Activated CD8-positive, alpha-beta T cell treated with anti-CD3 and anti-CD28 coated beads for 36 hours (primary cell): ENCODE measurements at regions not wholly inside any gene's neighbourhood (a gene's known extent, or its start where the extent isn't known, plus 50 kb on each side); places are given as distances from the start of the nearest gene placed in this dataset.

Experiments used
- ATAC-seq: fragments of 200-7000 bp; cut with Tn5 transposase; one replicate; pipeline ENCODE4 v1.10.0; 2021; ENCODE audit warnings: mild to moderate bottlenecking, moderate library complexity
- CTCF ChIA-PET: fragments of 350-600 bp; sonication (Branson Sonifier 250); formaldehyde crosslinking; loops from one replicate; lab custom pipeline; 2021; ENCODE audit warnings: antibody characterized with exemption; lab: Charles Lee
- POLR2A ChIA-PET: fragments of 350-600 bp; sonication (Branson Sonifier 250); formaldehyde crosslinking; loops from one replicate; lab custom pipeline; 2021; ENCODE audit warnings: antibody characterized with exemption; lab: Charles Lee
- DNase-seq: peaks from one replicate; pipeline ENCODE4 v3.0.0-alpha.2; 2020
- H3K27ac Mint-ChIP-seq: one replicate; pipeline ENCODE4 v1.8.0; 2021; ENCODE audit warnings: mild to moderate bottlenecking, mixed read lengths
- H3K27me3 Mint-ChIP-seq: one replicate; pipeline ENCODE4 v1.8.0; 2021; ENCODE audit warnings: mixed read lengths
- H3K36me3 Mint-ChIP-seq: one replicate; pipeline ENCODE4 v1.8.0; 2021; ENCODE audit warnings: low read depth, mixed read lengths
- H3K4me1 Mint-ChIP-seq: one replicate; pipeline ENCODE4 v1.8.0; 2021; ENCODE audit warnings: low read depth, mixed read lengths
- H3K4me3 Mint-ChIP-seq: one replicate; pipeline ENCODE4 v1.8.0; 2021; ENCODE audit warnings: mild to moderate bottlenecking, moderate library complexity, mixed read lengths
- H3K9me3 Mint-ChIP-seq: one replicate; pipeline ENCODE4 v1.8.0; 2021; ENCODE audit warnings: mixed read lengths
- intact Hi-C: fragments of 100-400 bp; cut with micrococcal nuclease; formaldehyde crosslinking; loops from one replicate; pipeline ENCODE4 v1.10.0; 2022
- TF ChIP-seq, protein P1 (sequence below): fragments of 200-600 bp; IDR thresholded peaks from one replicate; pipeline ENCODE4 v1.8.0; 2022; ENCODE audit warnings: antibody characterized with exemption, mild to moderate bottlenecking

DNA sequence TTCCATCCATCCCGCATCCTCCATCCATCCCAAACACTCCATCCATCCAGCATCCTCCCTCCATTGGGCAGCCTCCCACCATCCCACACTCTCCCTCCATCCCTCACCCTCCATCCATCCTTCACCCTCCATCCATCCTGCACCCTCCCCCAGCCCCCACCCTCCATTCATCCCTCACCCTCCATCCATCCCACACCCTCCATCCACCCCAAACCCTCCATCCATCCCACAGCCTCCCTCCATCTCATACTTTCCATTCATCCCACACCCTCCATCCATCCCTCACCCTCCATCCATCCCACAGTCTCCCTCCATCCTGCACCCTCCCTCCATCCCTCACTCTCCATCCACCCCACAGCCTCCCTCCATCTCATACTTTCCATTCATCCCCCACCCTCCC lies 60.4 kb downstream of the FOXI2 start:
- Mint-ChIP-seq H3K4me1 (no peaks in the 10 kb centered on the region), H3K27me3 (peaks cover 5% of the 10 kb centered on the region), H3K27ac (no peak overlapping the region), H3K9me3 (no peaks in the 10 kb centered on the region), H3K36me3 (no peaks in the 10 kb centered on the region), H3K4me3 (no peak overlapping the region)
- TF ChIP-seq, protein P1, sequence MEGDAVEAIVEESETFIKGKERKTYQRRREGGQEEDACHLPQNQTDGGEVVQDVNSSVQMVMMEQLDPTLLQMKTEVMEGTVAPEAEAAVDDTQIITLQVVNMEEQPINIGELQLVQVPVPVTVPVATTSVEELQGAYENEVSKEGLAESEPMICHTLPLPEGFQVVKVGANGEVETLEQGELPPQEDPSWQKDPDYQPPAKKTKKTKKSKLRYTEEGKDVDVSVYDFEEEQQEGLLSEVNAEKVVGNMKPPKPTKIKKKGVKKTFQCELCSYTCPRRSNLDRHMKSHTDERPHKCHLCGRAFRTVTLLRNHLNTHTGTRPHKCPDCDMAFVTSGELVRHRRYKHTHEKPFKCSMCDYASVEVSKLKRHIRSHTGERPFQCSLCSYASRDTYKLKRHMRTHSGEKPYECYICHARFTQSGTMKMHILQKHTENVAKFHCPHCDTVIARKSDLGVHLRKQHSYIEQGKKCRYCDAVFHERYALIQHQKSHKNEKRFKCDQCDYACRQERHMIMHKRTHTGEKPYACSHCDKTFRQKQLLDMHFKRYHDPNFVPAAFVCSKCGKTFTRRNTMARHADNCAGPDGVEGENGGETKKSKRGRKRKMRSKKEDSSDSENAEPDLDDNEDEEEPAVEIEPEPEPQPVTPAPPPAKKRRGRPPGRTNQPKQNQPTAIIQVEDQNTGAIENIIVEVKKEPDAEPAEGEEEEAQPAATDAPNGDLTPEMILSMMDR = no peak
- POLR2A ChIA-PET = interaction anchor here (1.0 kb wide), 1 partner anchor 620 kb away, joined by 3 read pairs; no protein-coding TSS in a partner anchor
- intact Hi-C loops = no loop called here
- no peak for DNase-seq
- CTCF ChIA-PET = interaction anchor here (1.0 kb wide), 1 partner anchor 56 kb away, joined by 3 read pairs; no protein-coding TSS in a partner anchor
- no peak for ATAC-seq

DNA sequence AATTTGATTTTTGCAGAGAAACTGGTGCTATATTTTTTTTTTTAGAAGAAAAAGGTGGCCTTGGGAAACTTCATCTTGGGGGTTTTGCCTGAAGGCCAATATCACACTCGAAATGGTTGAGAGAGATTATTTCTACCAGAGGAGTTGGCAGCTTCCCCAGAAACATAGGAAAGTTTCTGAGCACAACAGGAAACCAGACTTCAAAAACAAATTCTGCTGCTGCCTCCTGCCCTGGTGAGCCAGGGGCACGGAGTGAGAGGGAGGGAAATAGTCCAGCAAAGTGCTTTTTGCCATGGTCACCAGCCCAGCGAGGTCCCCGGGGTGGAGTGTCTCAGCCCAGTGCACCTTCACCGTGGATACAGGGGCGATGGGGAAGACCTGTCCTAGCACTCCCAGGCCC lies 61.1 kb downstream of the FOXI2 start:
- POLR2A ChIA-PET = no interaction called here
- H3K4me1 Mint-ChIP-seq = no peaks in the 10 kb centered on the region

DNA sequence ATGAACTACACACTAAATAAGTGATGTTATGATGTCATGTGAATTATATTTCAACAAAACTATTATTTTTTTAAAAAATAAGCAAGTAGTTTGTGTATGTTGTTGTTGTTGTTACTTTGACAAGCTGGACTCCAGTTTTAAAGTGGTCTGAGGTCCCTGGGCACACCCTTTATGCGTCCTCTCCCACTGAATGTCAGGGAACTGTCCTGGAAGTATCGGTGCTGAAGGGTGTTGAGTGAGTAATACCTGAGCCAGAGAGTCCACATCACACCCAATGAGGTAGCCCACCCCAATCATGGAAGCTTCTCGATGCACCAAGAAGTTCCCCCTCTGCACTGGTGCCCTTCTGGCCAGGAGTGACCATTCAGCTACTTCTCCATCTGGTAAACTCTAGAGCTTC lies 64.3 kb downstream of the FOXI2 start:
- H3K9me3 Mint-ChIP-seq = no peaks in the 10 kb centered on the region
- H3K36me3 Mint-ChIP-seq = no peaks in the 10 kb centered on the region
- no peaks in the 10 kb centered on the region for H3K4me1 Mint-ChIP-seq
- ATAC-seq = no peak
- POLR2A ChIA-PET = no interaction called here
- no peak overlapping the region for H3K27ac Mint-ChIP-seq
- H3K4me3 Mint-ChIP-seq = no peak overlapping the region
- TF ChIP-seq, protein P1 = no peak
- intact Hi-C loops = no loop called here
- no peak for DNase-seq
- CTCF ChIA-PET = interaction anchor here (1.5 kb wide), 1 partner anchor 52 kb away, joined by 3 read pairs; no protein-coding TSS in a partner anchor
- H3K27me3 Mint-ChIP-seq = peaks cover 5% of the 10 kb centered on the region

More for the DNA sequence above, 61.1 kb downstream of the FOXI2 start:
- no peaks in the 10 kb centered on the region for H3K9me3 Mint-ChIP-seq
- no peak overlapping the region for H3K4me3 Mint-ChIP-seq
- DNase-seq = no peak
- intact Hi-C loops = no loop called here
- TF ChIP-seq, protein P1 = no peak
- no peaks in the 10 kb centered on the region for H3K36me3 Mint-ChIP-seq
- no peak overlapping the region for H3K27ac Mint-ChIP-seq
- no peak for ATAC-seq
- CTCF ChIA-PET = no interaction called here
- peaks cover 5% of the 10 kb centered on the region for H3K27me3 Mint-ChIP-seq

DNA sequence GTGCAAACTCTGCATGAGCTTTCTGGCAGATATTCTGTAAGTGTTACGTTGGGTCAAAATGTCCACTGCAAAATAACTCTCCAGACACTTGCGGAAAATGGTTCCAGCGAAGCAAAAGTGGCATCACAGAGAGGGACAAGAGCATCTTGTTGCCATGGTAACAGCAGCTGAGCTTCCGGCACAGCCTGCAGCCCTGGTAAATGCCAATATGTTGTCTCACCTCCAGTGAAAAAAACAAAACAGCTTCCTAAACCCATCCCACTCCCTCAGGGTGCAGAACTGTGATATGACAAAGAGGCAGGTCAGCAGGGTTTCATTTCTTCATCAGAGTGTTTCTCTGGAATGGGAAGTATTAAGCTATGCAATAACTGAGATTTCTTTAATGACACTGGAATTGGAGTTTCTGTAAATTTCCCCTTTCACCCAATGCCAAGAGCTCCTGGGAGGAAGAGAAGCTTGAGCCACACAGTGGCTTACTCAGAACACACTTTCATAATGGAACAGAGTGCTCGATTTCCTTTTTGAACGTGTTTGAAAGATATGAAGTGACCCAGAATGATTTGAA lies 65.6 kb downstream of the FOXI2 start:
- CTCF ChIA-PET = no interaction called here
- ATAC-seq (no peak), DNase-seq (no peak)
- TF ChIP-seq, protein P1 = no peak
- Mint-ChIP-seq H3K36me3 (no peaks in the 10 kb centered on the region), H3K27ac (no peak overlapping the region), H3K27me3 (peaks cover 5% of the 10 kb centered on the region), H3K4me1 (no peaks in the 10 kb centered on the region), H3K9me3 (no peaks in the 10 kb centered on the region), H3K4me3 (no peak overlapping the region)
- POLR2A ChIA-PET = no interaction called here
- intact Hi-C loops = no loop called here

DNA sequence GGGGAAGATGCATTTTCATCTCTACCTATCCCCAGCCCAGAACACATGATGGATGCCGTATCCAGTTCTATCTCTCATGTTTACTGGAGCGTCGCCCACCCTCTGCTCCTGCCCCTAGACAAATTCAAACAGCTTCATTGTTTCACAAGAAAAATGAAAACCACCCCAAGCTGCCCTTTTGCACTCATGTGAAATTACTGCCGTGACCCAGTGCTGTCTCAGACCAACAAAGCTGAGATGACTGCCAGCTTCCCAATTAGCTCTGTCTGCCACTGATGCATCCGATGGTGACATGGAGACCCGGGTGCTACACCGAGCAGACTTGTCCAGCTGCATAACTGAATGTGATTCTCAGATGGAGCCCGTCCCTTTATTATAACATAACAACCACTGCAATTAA lies 67.7 kb downstream of the FOXI2 start:
- DNase-seq (no peak), ATAC-seq (no peak)
- no peaks in the 10 kb centered on the region for H3K36me3 Mint-ChIP-seq
- no peak overlapping the region for H3K27ac Mint-ChIP-seq
- H3K4me3 Mint-ChIP-seq = no peak overlapping the region
- no peaks in the 10 kb centered on the region for H3K9me3 Mint-ChIP-seq
- ChIA-PET POLR2A (no interaction called here), CTCF (no interaction called here)
- H3K27me3 Mint-ChIP-seq = no peaks in the 10 kb centered on the region
- TF ChIP-seq, protein P1 = no peak
- intact Hi-C loops = no loop called here
- no peaks in the 10 kb centered on the region for H3K4me1 Mint-ChIP-seq
